GM18498 (cell line): ENCODE measurements at regions not wholly inside any gene's neighbourhood (a gene's known extent, or its start where the extent isn't known, plus 50 kb on each side); places are given as distances from the start of the nearest gene placed in this dataset.
"Not testable (repeated sequence)": the region's sequence is repeated elsewhere in the genome, so short reads cannot be mapped to it uniquely, and the experiment has no call there.

Experiments
- ATAC-seq: cut with Tn5 transposase; IDR thresholded peaks from one replicate; pipeline ENCODE4 v1.9.1; 2021; ENCODE audit warnings: mild to moderate bottlenecking, moderate library complexity; ENCODE audit not compliant: unreplicated experiment

DNA sequence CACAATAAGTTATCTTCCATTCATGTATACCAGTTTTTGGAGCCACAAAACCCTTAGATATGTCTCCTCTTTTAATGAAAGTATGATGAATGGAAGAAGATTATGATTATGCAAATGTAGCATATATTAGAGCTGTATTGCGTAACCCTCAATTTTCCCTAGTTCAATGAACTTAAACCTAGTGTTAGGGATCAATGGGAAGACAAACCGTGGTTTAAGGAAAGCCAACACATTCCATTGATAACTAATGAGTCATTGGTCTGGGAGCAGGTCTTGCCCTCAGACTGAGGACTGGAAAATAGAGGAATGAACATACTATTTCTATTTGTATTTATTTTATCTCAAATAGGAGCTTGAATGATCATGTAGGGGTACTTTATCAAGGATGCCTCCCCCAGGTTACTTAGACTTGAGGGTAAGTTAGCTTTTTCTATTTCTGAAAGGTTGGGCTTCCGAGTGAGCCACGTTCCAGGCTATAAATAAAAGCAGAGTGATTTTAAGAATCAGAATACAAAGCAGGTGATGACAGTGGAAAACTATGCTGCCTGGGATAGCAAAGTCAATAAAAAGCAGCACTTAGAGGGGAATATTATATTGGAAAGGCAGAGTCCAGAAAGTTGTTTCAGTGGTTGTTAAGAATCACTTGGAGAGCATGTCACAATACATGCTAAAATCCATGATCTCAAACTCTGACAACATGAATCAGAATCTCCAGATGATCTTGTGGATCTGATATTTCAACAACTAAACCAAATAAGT lies 356.0 kb downstream of the ADAM29 start:
- no peak for ATAC-seq

- no peak for ATAC-seq
Observed at GRCh38 chr4:175277816-175278215, 359.7 kb downstream of the ADAM29 start.

DNA sequence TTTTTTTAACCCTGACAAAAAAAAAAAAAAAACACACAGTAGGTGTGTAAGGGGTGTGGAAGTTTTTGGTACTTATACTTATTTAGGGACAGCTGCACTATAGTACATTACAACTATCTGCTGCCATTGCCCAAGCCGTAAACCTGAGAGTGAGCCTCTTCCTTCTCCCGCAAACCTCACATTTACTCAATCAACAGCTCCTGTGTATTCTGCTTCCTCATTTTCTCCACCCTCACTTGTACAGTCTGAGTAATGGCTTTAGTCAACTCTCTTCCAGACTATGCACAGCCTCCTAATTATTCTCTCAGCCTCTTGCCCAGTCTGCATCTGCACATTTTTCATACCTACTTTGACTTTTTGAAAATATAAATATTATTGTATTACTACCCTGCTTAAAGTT lies 362.0 kb downstream of the ADAM29 start:
- ATAC-seq = no peak

DNA sequence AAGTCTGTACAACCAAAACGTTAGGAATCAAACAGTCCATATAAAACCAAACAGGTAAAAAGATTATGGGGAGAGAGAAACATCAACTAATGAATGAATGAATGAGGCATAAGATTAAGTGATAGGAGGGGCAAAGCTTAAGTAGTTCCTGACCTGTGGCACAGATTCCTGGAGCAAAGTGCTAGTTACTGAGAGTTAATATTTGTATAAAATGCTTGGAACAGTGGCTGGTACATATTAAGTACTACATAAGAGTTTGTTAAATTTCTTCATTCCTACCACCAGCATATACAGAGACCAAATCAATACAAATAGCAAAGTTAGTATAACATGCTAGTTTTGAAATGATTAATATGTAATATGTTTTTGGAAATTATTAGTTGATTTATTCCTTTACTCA lies 363.7 kb downstream of the ADAM29 start:
- no peak for ATAC-seq

DNA sequence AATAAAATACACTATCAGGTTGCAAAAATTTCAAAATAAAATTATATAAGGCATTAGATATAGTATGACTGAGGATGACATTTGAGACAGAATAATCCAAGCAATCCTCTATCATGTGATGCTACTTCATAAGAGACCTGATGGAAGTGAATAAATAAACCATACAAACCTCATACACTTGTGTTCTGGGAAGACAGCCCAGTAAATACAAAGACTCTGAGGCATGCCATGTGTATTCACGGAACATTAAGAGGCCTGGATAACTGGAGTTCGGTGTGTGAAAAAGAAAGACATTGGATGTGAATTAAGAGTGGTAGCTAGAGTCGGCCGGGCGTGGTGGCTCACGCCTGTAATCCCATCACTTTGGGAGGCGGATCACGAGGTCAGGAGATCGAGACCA lies 364.2 kb downstream of the ADAM29 start:
- no peak for ATAC-seq

DNA sequence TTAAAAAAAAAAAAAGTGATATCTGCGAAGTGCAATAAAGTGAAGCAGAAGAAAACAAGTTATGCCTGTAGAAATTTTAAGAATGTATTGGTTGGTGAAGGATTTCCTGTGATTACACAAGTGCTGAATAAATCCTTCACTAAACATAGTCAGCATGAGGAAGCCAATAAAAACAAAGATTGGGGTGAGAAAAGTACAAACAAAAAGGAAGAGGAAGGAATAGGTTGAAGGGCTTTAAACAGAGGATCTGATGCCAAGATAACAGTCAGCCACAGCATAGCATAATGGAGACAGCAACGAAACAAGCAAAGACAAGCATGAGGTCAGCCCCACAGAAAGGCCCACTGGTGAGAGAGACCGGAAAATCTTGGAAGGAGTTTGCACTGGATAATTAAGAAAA lies 372.2 kb downstream of the ADAM29 start:
- ATAC-seq = no peak

GRCh38 chr4:175297965-175298565 lies 379.9 kb downstream of the ADAM29 start:
- no peak for ATAC-seq

DNA sequence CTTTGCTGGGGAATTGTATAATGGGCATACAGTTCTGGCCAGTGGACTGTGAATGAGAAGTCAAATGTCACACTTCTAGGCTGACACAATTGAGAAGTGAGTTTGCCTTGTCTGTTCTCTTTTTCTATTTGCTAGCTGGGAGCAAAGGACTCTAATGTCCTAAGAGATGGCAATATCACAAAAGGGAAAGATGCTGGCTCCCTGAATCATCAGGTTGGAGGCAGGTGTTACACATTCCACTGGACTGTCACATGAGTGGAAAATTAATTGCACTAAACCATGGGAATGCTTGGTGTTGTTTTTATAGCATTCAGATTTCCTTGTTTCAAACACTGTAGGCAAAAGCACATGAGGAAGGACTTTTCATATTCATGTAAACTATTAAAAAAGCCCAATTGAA lies 388.3 kb downstream of the ADAM29 start:
- no peak for ATAC-seq

GRCh38 chr4:175307326-175307725 lies 389.2 kb downstream of the ADAM29 start:
- no peak for ATAC-seq

- ATAC-seq = no peak
Observed at GRCh38 chr4:175308236-175308635, 390.1 kb downstream of the ADAM29 start.

- ATAC-seq = no peak
Observed at GRCh38 chr4:175309041-175309440, 390.9 kb downstream of the ADAM29 start.

GRCh38 chr4:175325230-175325629 lies 407.1 kb downstream of the ADAM29 start:
- no peak for ATAC-seq

DNA sequence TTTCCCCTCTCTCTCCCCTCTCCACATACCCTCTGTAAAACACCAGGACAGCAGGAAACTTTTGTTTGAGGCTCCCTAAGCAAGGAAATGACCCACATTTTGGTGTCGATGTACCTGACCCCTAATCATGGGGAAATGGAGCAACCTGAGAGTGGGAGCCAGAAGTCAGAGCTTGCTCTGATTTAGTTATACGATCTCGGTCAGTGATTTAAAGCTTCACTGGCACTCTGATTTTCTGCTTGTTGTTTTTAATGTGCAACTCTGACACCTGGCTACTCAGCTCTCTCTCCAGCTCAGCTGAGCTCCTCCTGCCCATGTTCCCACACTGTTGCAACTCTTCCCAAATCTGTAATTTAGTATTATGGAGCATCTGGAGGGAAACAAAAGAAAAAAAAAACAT lies 408.6 kb downstream of the ADAM29 start:
- ATAC-seq = no peak

GRCh38 chr4:175330236-175330635 lies 412.1 kb downstream of the ADAM29 start:
- no peak for ATAC-seq

- ATAC-seq = no peak
Observed at GRCh38 chr4:175330652-175331051, 412.5 kb downstream of the ADAM29 start.

- ATAC-seq = no peak
Observed at GRCh38 chr4:175335331-175335730, 417.2 kb downstream of the ADAM29 start.

DNA sequence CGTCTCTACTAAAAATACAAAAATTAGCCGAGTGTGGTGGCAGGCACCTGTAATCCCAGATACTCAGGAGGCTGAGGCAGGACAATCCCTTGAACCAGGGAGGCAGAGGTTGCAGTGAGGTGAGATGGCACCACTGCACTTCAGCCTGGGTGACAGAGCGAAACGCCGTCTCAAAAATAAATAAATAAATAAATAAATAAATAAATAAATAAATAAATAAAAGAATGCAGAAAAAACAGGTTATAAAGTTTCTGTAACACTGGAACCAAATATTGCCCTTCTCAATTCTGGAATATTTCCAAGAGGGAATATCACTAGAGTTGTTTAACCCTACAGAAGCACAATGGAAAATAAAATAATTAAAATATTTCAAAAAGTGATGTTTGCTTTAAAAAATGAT lies 418.4 kb downstream of the ADAM29 start:
- not testable (repeated sequence) for ATAC-seq

DNA sequence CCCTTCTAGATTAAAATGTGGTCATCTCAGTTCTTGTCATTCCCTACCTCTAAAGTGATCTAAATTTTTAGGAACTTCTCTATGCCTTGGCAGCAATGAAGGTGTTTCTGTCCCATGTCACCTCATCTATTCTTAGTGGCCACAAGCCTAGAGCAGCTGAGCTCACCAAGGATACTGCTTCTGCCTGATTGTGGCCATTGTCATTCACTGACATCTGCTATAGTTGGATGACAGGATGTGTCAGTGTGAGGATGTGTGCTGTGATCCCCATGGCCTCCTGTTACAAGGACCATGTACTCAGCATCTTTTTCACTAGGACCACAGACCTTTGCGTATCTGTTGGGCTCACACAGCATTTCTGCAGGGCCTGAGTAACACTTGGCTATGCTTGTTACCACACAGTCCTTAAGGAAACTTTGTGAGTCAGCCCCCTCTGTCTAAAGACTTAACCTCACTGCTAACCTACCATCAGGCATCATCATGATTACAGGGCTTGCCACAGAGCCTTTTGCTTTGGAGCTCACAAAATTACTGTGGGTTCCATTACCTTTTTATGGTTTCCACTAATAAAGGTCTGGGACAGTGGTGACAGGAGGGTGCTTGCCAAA lies 421.0 kb downstream of the ADAM29 start:
- ATAC-seq = no peak

DNA sequence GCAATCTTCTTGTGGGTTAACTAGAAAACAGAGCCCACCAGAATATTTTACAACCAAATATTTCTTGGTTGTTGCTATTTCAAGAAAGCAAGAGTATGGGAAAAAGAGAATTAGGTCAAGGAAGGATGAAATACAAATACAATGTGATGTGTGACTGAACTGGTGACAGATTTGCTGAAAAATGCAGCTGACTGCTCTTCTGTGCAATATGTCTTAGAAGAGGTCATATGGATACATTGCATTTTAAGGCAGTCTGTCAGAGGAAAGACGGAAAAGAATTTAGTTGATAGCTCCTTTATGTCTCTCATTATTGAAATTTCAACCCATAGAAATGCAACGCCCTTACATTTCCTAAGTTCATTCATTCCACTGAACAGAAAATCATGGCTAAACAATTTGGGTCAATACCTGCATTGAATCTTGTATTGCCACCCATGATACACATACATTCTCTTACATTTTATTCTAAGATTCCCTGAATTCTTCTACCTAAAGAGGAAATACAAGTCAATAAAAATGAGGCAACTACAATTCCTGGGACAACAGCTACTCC lies 423.1 kb downstream of the ADAM29 start:
- ATAC-seq = no peak

- no peak for ATAC-seq
Observed at GRCh38 chr4:175346376-175346775, 428.2 kb downstream of the ADAM29 start.

- no peak for ATAC-seq
Observed at GRCh38 chr4:175350246-175350645, 432.1 kb downstream of the ADAM29 start.

DNA sequence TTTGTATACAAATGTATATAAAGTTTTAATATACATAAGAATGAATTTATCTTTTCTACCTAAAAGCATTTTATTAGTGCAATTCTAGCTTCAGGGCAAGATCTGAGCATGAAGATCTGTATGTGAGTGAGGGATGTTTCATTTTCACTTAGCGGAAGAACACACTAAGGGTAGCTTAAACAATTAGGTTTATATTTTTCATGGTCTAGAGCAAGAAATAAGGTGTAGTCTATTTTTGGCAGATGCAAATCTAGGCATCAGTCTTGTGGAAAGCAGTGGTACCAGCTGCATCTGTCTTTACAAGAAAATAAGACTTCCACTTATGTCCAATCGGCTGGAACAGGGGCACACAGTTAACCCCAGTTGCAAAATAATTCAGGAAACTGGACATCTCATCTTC lies 433.3 kb downstream of the ADAM29 start:
- ATAC-seq = no peak
